DND-41 (cell line): ENCODE measurements at regions not wholly inside any gene's neighbourhood (a gene's known extent, or its start where the extent isn't known, plus 50 kb on each side); places are given as distances from the start of the nearest gene placed in this dataset.

Experiments used
- ATAC-seq: fragments of 200-7000 bp; cut with Tn5 transposase; 3 replicates; pipeline ENCODE4 v1.9.1; 2021; ENCODE audit warnings: low read depth; ENCODE audit not compliant: insufficient read depth
- DNase-seq: peaks from one replicate; pipeline ENCODE4 v3.0.0-alpha.2; 2020
- H2AFZ ChIP-seq: 2 replicates; pipeline ENCODE4 v1.6.0; 2012; ENCODE audit warnings: low read depth, low read length
- H3K27ac ChIP-seq: 2 replicates; pipeline ENCODE4 v1.5.1; 2012; ENCODE audit warnings: low read length, inconsistent platforms
- H3K27me3 ChIP-seq: fragments of 200-600 bp; sonication (generic); 2 replicates; pipeline ENCODE4 v1.6.0; 2012; ENCODE audit warnings: low read length, mild to moderate bottlenecking, inconsistent platforms; ENCODE audit not compliant: insufficient read depth, poor library complexity
- H3K36me3 ChIP-seq: 2 replicates; pipeline ENCODE4 v1.5.1; 2012; ENCODE audit warnings: low read length, inconsistent platforms; ENCODE audit not compliant: insufficient read depth
- H3K4me1 ChIP-seq: 2 replicates; pipeline ENCODE4 v1.5.1; 2012; ENCODE audit warnings: mild to moderate bottlenecking, low read length; ENCODE audit not compliant: insufficient read depth
- H3K4me2 ChIP-seq: 2 replicates; pipeline ENCODE4 v1.6.0; 2012; ENCODE audit warnings: mild to moderate bottlenecking, moderate library complexity, low read length, inconsistent platforms; ENCODE audit not compliant: insufficient read depth
- H3K4me3 ChIP-seq, 2 experiments: fragments of 200-600 bp in 1 of 2; shearing (Covaris generic) in 1 of 2; 2 replicates each; pipeline ENCODE4 v1.5.1; 2012 to 2016; ENCODE audit warnings: inconsistent platforms in 2 of 2, low read length in 2 of 2, mild to moderate bottlenecking in 2 of 2, low read depth in 1 of 2, moderate library complexity in 1 of 2
- H3K79me2 ChIP-seq: 2 replicates; pipeline ENCODE4 v1.6.0; 2012; ENCODE audit warnings: low read length, inconsistent platforms; ENCODE audit not compliant: insufficient read depth
- H3K9ac ChIP-seq: 2 replicates; pipeline ENCODE4 v1.6.0; 2012; ENCODE audit warnings: low read depth, mild to moderate bottlenecking, inconsistent platforms, low read length, moderate library complexity
- H3K9me3 ChIP-seq: 2 replicates; pipeline ENCODE4 v1.5.1; 2012; ENCODE audit warnings: low read length, moderate library complexity, mild to moderate bottlenecking, inconsistent platforms; ENCODE audit not compliant: insufficient read depth, severe bottlenecking
- H4K20me1 ChIP-seq: 2 replicates; pipeline ENCODE4 v1.6.0; 2012; ENCODE audit warnings: low read length; ENCODE audit not compliant: insufficient read depth
- CTCF ChIP-seq: IDR thresholded peaks from 2 replicates; pipeline ENCODE4 v1.5.1; 2012; ENCODE audit warnings: borderline replicate concordance, low read length, moderate library complexity, mild to moderate bottlenecking; ENCODE audit not compliant: poor library complexity, severe bottlenecking; ENCODE audit errors: extremely low read depth
- EZH2 ChIP-seq: IDR thresholded peaks from 3 replicates; pipeline ENCODE4 v1.6.1; 2012; ENCODE audit warnings: borderline replicate concordance, low read depth, mild to moderate bottlenecking, moderate library complexity, low read length, inconsistent platforms; ENCODE audit not compliant: severe bottlenecking

GRCh38 chr4:187613089-187613839, 382.3 kb upstream of the ZFP42 start:
- H3K27ac ChIP-seq, result no peak overlapping the region
- ATAC-seq (no peak), DNase-seq (no peak)
- no peak overlapping the region for H2AFZ ChIP-seq
- no peaks in the 10 kb centered on the region for H3K79me2 ChIP-seq
- no peak overlapping the region for H3K4me2 ChIP-seq
- no peaks in the 10 kb centered on the region for H3K27me3 ChIP-seq
- no peak overlapping the region for H3K9ac ChIP-seq
- TF ChIP-seq CTCF (no peak), EZH2 (no peak)
- H3K36me3 ChIP-seq, result no peaks in the 10 kb centered on the region
- no peak overlapping the region for H3K4me3 ChIP-seq
- peaks cover 6% of the 10 kb centered on the region for H3K9me3 ChIP-seq
- H4K20me1 ChIP-seq, result no peaks in the 10 kb centered on the region
- no peaks in the 10 kb centered on the region for H3K4me1 ChIP-seq

GRCh38 chr4:187615972-187616371, 379.6 kb upstream of the ZFP42 start:
- H3K4me1 ChIP-seq, result no peaks in the 10 kb centered on the region
- no peaks in the 10 kb centered on the region for H3K27me3 ChIP-seq
- no peak overlapping the region for H3K4me3 ChIP-seq
- TF ChIP-seq EZH2 (no peak), CTCF (no peak)
- no peak overlapping the region for H2AFZ ChIP-seq
- ATAC-seq (no peak), DNase-seq (no peak)
- no peaks in the 10 kb centered on the region for H3K36me3 ChIP-seq
- no peaks in the 10 kb centered on the region for H4K20me1 ChIP-seq
- H3K27ac ChIP-seq, result no peak overlapping the region
- no peak overlapping the region for H3K9ac ChIP-seq
- H3K4me2 ChIP-seq, result no peak overlapping the region
- H3K79me2 ChIP-seq, result no peaks in the 10 kb centered on the region
- peaks cover 6% of the 10 kb centered on the region for H3K9me3 ChIP-seq

- H3K9me3 ChIP-seq, result peaks cover 6% of the 10 kb centered on the region
- no peak overlapping the region for H3K4me3 ChIP-seq
- H2AFZ ChIP-seq, result no peak overlapping the region
- TF ChIP-seq CTCF (no peak), EZH2 (no peak)
- no peaks in the 10 kb centered on the region for H3K79me2 ChIP-seq
- ATAC-seq, result no peak
- H4K20me1 ChIP-seq, result no peaks in the 10 kb centered on the region
- H3K4me1 ChIP-seq, result no peaks in the 10 kb centered on the region
- no peak for DNase-seq
- no peak overlapping the region for H3K9ac ChIP-seq
- H3K36me3 ChIP-seq, result no peaks in the 10 kb centered on the region
- H3K27me3 ChIP-seq, result no peaks in the 10 kb centered on the region
- no peak overlapping the region for H3K27ac ChIP-seq
- H3K4me2 ChIP-seq, result no peak overlapping the region
Observed at GRCh38 chr4:187617113-187617512, 378.5 kb upstream of the ZFP42 start.
